ENCODE measurements at regions not wholly inside any gene's neighbourhood (a gene's known extent, or its start where the extent isn't known, plus 50 kb on each side); places are given as distances from the start of the nearest gene placed in this dataset.
A peak's percentile ranks its signal among the peaks of the same experiment; 100 is the strongest.

DNA sequence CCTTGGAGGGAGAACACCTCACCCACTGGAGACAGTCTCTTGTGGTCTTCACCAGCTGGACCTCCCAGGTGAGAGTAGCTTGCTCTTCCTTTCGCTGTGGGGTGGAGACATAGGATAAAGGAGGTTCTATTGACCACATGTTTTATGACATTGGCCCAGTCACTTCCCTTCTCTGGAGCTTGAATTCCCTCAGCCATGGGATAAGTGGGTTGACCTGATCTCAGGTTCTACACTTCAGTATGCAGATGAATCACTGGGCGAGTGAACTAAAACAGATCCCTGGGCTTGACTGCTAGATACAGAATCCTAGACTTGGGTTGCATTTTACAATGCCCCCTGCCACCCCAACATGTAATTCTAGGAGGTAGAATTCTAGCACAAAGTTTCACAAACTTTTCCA lies 54.8 kb upstream of the PRSS23 start:
- no peaks in the 10 kb centered on the region for H3K9me3 ChIP-seq
- intact Hi-C loops (cut with DNase I): no loop called here
- no peak overlapping the region for H3K27ac ChIP-seq
- no peaks in the 10 kb centered on the region for H3K27me3 ChIP-seq
- DNase-seq: no peak
- H3K4me3 ChIP-seq: no peak overlapping the region
- no peak for ATAC-seq
- TF ChIP-seq, protein P1, sequence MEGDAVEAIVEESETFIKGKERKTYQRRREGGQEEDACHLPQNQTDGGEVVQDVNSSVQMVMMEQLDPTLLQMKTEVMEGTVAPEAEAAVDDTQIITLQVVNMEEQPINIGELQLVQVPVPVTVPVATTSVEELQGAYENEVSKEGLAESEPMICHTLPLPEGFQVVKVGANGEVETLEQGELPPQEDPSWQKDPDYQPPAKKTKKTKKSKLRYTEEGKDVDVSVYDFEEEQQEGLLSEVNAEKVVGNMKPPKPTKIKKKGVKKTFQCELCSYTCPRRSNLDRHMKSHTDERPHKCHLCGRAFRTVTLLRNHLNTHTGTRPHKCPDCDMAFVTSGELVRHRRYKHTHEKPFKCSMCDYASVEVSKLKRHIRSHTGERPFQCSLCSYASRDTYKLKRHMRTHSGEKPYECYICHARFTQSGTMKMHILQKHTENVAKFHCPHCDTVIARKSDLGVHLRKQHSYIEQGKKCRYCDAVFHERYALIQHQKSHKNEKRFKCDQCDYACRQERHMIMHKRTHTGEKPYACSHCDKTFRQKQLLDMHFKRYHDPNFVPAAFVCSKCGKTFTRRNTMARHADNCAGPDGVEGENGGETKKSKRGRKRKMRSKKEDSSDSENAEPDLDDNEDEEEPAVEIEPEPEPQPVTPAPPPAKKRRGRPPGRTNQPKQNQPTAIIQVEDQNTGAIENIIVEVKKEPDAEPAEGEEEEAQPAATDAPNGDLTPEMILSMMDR (IDR thresholded peaks at IDR 0.05): no peak
- H3K4me1 ChIP-seq: peaks cover 19 to 36% of the 10 kb centered on the region in 2 donors
- no peaks in the 10 kb centered on the region for H3K36me3 ChIP-seq

- Histone ChIP-seq H3K9me3 (no peaks in the 10 kb centered on the region), H3K27ac (peak overlapping the region; percentile 89), H3K4me3 (no peak overlapping the region), H3K4me1 (peaks cover 24 to 46% of the 10 kb centered on the region in 2 donors), H3K27me3 (no peaks in the 10 kb centered on the region), H3K36me3 (no peaks in the 10 kb centered on the region)
- intact Hi-C loops (cut with DNase I): no loop called here
- TF ChIP-seq, protein P1 (IDR thresholded peaks at IDR 0.05): no peak
- peak in 1 of 4 donors; percentile 78 for DNase-seq
- ATAC-seq: peak; percentile 70
These were observed 56.9 kb upstream of the PRSS23 start for GRCh38 chr11:86743223-86744118.

- Histone ChIP-seq H3K9me3 (no peaks in the 10 kb centered on the region), H3K4me3 (no peak overlapping the region), H3K27ac (peak overlapping the region; percentile 89), H3K4me1 (peaks cover 24 to 57% of the 10 kb centered on the region in 2 donors), H3K36me3 (no peaks in the 10 kb centered on the region), H3K27me3 (no peaks in the 10 kb centered on the region)
- TF ChIP-seq, protein P1 (IDR thresholded peaks at IDR 0.05): no peak
- DNase-seq (no peak), ATAC-seq (peak; percentile 61)
- intact Hi-C loops (cut with DNase I): no loop called here
These were observed 58.2 kb upstream of the PRSS23 start for GRCh38 chr11:86741839-86742805.

DNA sequence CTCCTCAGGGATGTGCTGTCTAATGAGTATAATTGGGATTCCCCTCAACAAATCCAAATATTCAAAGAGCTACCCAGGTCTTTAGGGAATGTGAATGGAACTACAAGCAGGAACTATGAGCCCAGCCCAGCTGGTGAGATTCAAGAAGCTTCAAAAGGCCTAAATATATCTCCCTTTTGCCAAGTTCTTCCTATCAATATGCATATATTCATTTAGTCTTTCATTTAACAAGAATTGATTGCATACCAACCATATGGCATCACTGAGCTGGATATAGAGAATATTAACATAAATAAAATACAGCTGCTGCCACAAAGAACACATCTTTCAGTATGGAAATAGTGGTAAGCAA lies 58.9 kb upstream of the PRSS23 start:
- no peak for ATAC-seq

More for the DNA sequence above, 58.9 kb upstream of the PRSS23 start:
- Histone ChIP-seq H3K4me1 (peaks cover 24 to 57% of the 10 kb centered on the region in 2 donors), H3K36me3 (no peaks in the 10 kb centered on the region), H3K27ac (peak overlapping the region; percentile 89), H3K27me3 (no peaks in the 10 kb centered on the region), H3K9me3 (no peaks in the 10 kb centered on the region), H3K4me3 (no peak overlapping the region)
- TF ChIP-seq, protein P1 (IDR thresholded peaks at IDR 0.05): no peak
- intact Hi-C loops (cut with DNase I): no loop called here
- DNase-seq: no peak
